Gastroesophageal sphincter (tissue), 4 donors: ENCODE measurements at regions not wholly inside any gene's neighbourhood (a gene's known extent, or its start where the extent isn't known, plus 50 kb on each side); places are given as distances from the start of the nearest gene placed in this dataset.

Experiments used
- ATAC-seq: fragments of 150-250 bp; one replicate; pipeline ENCODE4 v1.9.1; 2016; ENCODE audit warnings: mild to moderate bottlenecking, moderate library complexity
- H3K27ac ChIP-seq, 4 donors: fragments of 200-600 bp; sonication (generic) in 3 of 4; 1 replicate in 3 of 4; 2 replicates in 1 of 4; pipeline ENCODE4 v1.5.1; 2016 to 2019
- H3K27me3 ChIP-seq: fragments of 200-600 bp; sonication (generic); one replicate; pipeline ENCODE4 v1.5.1; 2019
- H3K36me3 ChIP-seq, 2 donors: fragments of 200-600 bp; sonication (generic); one replicate each; pipeline ENCODE4 v1.5.1; 2019; ENCODE audit warnings: control low read depth in 1 of 2
- H3K4me1 ChIP-seq, 3 donors: fragments of 200-600 bp; sonication (generic); 1 replicate in 2 of 3; 2 replicates in 1 of 3; pipeline ENCODE4 v1.5.1; 2016 to 2019; ENCODE audit warnings: control low read depth in 2 of 3
- H3K4me3 ChIP-seq, 2 donors: fragments of 200-600 bp; sonication (generic); one replicate each; pipeline ENCODE4 v1.5.1; 2019; ENCODE audit warnings: mild to moderate bottlenecking in 1 of 2, moderate library complexity in 1 of 2
- H3K9me3 ChIP-seq, 3 donors: fragments of 200-600 bp; sonication (generic); one replicate each; pipeline ENCODE4 v1.5.1; 2017 to 2019; ENCODE audit warnings: control low read depth in 2 of 3
- CTCF ChIP-seq, 4 experiments: fragments of 200-600 bp in 2 of 4; fragments of 450-650 bp in 2 of 4; sonication (generic) in 1 of 4; IDR thresholded peaks; one replicate each; pipeline ENCODE4 v1.5.1; 2017 to 2019; ENCODE audit warnings: antibody characterized with exemption in 4 of 4, mild to moderate bottlenecking in 2 of 4, moderate library complexity in 2 of 4
- EP300 ChIP-seq: sonication (generic); formaldehyde crosslinking; IDR thresholded peaks from one replicate; pipeline ENCODE4 v1.6.1; 2017; ENCODE audit warnings: antibody characterized with exemption, mild to moderate bottlenecking
- POLR2A ChIP-seq, 2 donors: fragments of 450-650 bp; IDR thresholded peaks; one replicate each; pipeline ENCODE4 v1.6.1; 2017; ENCODE audit warnings: antibody characterized with exemption in 2 of 2, mild to moderate bottlenecking in 2 of 2, moderate library complexity in 1 of 2
- POLR2AphosphoS5 ChIP-seq: sonication (generic); formaldehyde crosslinking; IDR thresholded peaks from one replicate; pipeline ENCODE4 v1.6.1; 2017; ENCODE audit warnings: antibody characterized with exemption
- WGBS, 2 donors: methylation state at CpG; one replicate each; pipeline ENCODE4 v1.1.5; 2018; ENCODE audit warnings: low coverage in 1 of 2; 5-methylcytosine and 5-hydroxymethylcytosine counted together

- H3K27me3 ChIP-seq: peaks cover 7% of the 10 kb centered on the region
- TF ChIP-seq POLR2AphosphoS5 (no peak), CTCF (IDR thresholded peaks at IDR 0.05) (no peak), POLR2A (IDR thresholded peaks at IDR 0.05) (no peak), EP300 (no peak)
- no peak for ATAC-seq
- no peak overlapping the region for H3K4me3 ChIP-seq
- H3K36me3 ChIP-seq: no peaks in the 10 kb centered on the region
- no peaks in the 10 kb centered on the region for H3K4me1 ChIP-seq
- 36 to 39% methylated on average over 5 to 6 of the region's 19 CpGs for WGBS, 2 donors
- no peak overlapping the region for H3K27ac ChIP-seq
- H3K9me3 ChIP-seq: no peaks in the 10 kb centered on the region
Measured at GRCh38 chr11:70948855-70949531, 303.4 kb downstream of the SHANK2 start.

GRCh38 chr11:70951139-70951804, 301.1 kb downstream of the SHANK2 start:
- ATAC-seq: no peak
- H3K9me3 ChIP-seq: no peaks in the 10 kb centered on the region
- H3K4me1 ChIP-seq: no peaks in the 10 kb centered on the region
- H3K27me3 ChIP-seq: no peaks in the 10 kb centered on the region
- H3K27ac ChIP-seq: no peak overlapping the region
- TF ChIP-seq POLR2AphosphoS5: no peak
- no peak for TF ChIP-seq CTCF (IDR thresholded peaks at IDR 0.05)
- TF ChIP-seq EP300: no peak
- no peak for TF ChIP-seq POLR2A (IDR thresholded peaks at IDR 0.05)
- no peak overlapping the region for H3K4me3 ChIP-seq
- 69 to 81% methylated on average over 7 to 11 of the region's 11 CpGs for WGBS, 2 donors
- H3K36me3 ChIP-seq: no peaks in the 10 kb centered on the region

- TF ChIP-seq POLR2AphosphoS5 (no peak), CTCF (IDR thresholded peaks at IDR 0.05) (no peak)
- Histone ChIP-seq H3K27ac (no peak overlapping the region), H3K36me3 (no peaks in the 10 kb centered on the region), H3K9me3 (no peaks in the 10 kb centered on the region), H3K4me3 (no peak overlapping the region), H3K27me3 (no peaks in the 10 kb centered on the region), H3K4me1 (no peaks in the 10 kb centered on the region)
- WGBS, 2 donors: 33 to 40% methylated on average over 1 to 8 of the region's 8 CpGs
- ATAC-seq: no peak
Measured at GRCh38 chr11:70952191-70952590, 300.2 kb downstream of the SHANK2 start.

DNA sequence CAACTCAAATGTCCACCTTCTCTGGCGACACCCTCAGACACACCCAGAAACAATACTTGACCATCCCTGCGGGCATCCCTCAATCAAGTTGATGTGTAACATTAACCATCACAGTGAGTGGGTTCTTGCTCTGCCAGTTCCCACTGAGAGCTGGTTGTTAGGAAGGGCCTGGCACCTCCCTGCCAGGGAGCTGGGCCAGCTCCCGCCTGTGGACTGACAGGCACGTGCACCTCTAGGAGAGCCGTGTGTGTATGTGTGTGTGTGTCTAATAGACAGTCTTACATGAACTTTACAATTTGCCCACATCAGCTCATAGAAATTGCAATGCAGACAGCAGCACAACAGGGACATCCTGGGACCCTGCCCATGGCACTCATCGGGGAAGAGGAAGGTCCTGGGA, 298.7 kb downstream of the SHANK2 start:
- H3K4me1 ChIP-seq: no peaks in the 10 kb centered on the region
- no peak for ATAC-seq
- 83 to 100% methylated on average over 1 to 3 of the region's 6 CpGs for WGBS, 2 donors

More for the DNA sequence above, 298.7 kb downstream of the SHANK2 start:
- H3K27me3 ChIP-seq: no peaks in the 10 kb centered on the region
- no peak overlapping the region for H3K27ac ChIP-seq
- TF ChIP-seq POLR2AphosphoS5 (no peak), POLR2A (IDR thresholded peaks at IDR 0.05) (no peak), CTCF (IDR thresholded peaks at IDR 0.05) (no peak), EP300 (no peak)
- no peaks in the 10 kb centered on the region for H3K9me3 ChIP-seq
- no peaks in the 10 kb centered on the region for H3K36me3 ChIP-seq
- H3K4me3 ChIP-seq: no peak overlapping the region
